ENCODE measurements at regions not wholly inside any gene's neighbourhood (a gene's known extent, or its start where the extent isn't known, plus 50 kb on each side); places are given as distances from the start of the nearest gene placed in this dataset.

- TF ChIP-seq POLR2A (IDR thresholded peaks at IDR 0.05; ENCODE audit: extremely low read depth, insufficient read length) = no peak
- no peak for TF ChIP-seq CTCF (IDR thresholded peaks at IDR 0.05; ENCODE audit: low read depth, low read length)
- no peak for TF ChIP-seq MYC (IDR thresholded peaks at IDR 0.05; ENCODE audit: low read depth, low read length)
These were observed 400.5 kb downstream of the TMX3 start for GRCh38 chr18:68314403-68314802.
